RWPE1 (cell line): ENCODE measurements at regions not wholly inside any gene's neighbourhood (a gene's known extent, or its start where the extent isn't known, plus 50 kb on each side); places are given as distances from the start of the nearest gene placed in this dataset.

Experiments
- CTCF ChIA-PET: fragments of 350-600 bp; sonication (Branson Sonifier 250); formaldehyde crosslinking; extraction: SDS; loops from one replicate; lab custom pipeline; 2021; lab: Yijun Ruan, JAX
- POLR2A ChIA-PET: fragments of 400-600 bp; formaldehyde crosslinking; extraction: SDS; loops from one replicate; lab custom pipeline; 2020; ENCODE audit warnings: antibody characterized with exemption; ENCODE audit not compliant: low non-redundant PET; lab: Yijun Ruan, JAX
- DNase-seq: peaks from one replicate; pipeline ENCODE4 v3.0.0; 2012; ENCODE audit warnings: low spot score
- H3K27ac ChIP-seq: fragments of 450-650 bp; 2 replicates; pipeline ENCODE4 v1.5.1; 2017
- CTCF ChIP-seq: fragments of 450-650 bp; conservative IDR thresholded peaks from 2 replicates; pipeline ENCODE4 v1.5.1; 2017; ENCODE audit warnings: low read depth, mild to moderate bottlenecking

GRCh38 chr14:82779301-82779700, 1245.6 kb upstream of the SEL1L start:
- TF ChIP-seq CTCF = no peak
- DNase-seq = no peak
- ChIA-PET CTCF (no interaction called here), POLR2A (no interaction called here)
- no peak overlapping the region for H3K27ac ChIP-seq

GRCh38 chr14:82785756-82786482, 1252.3 kb upstream of the SEL1L start:
- CTCF ChIA-PET = interaction anchor here (0.6 kb wide), 1 partner anchor 791 kb away, joined by 6 read pairs; no protein-coding TSS in a partner anchor
- TF ChIP-seq CTCF = no peak
- POLR2A ChIA-PET = no interaction called here
- H3K27ac ChIP-seq = no peak overlapping the region
- DNase-seq = no peak

- CTCF ChIA-PET = no interaction called here
- H3K27ac ChIP-seq = no peak overlapping the region
- POLR2A ChIA-PET = no interaction called here
- TF ChIP-seq CTCF = no peak
- DNase-seq = no peak
Observed at GRCh38 chr14:82786483-82786880, 1252.8 kb upstream of the SEL1L start.

- TF ChIP-seq CTCF = no peak
- no peak for DNase-seq
- ChIA-PET POLR2A (no interaction called here), CTCF (no interaction called here)
- no peak overlapping the region for H3K27ac ChIP-seq
Observed at GRCh38 chr14:82796086-82796485, 1262.4 kb upstream of the SEL1L start.

- POLR2A ChIA-PET = no interaction called here
- H3K27ac ChIP-seq = no peak overlapping the region
- CTCF ChIA-PET = no interaction called here
- no peak for DNase-seq
- TF ChIP-seq CTCF = no peak
Observed at GRCh38 chr14:82798276-82798675, 1264.6 kb upstream of the SEL1L start.

- H3K27ac ChIP-seq = no peak overlapping the region
- CTCF ChIA-PET = interaction anchor here (0.7 kb wide), 1 partner anchor 10 kb away, joined by 5 read pairs; no protein-coding TSS in a partner anchor
- POLR2A ChIA-PET = no interaction called here
- no peak for TF ChIP-seq CTCF
- DNase-seq = no peak
Observed at GRCh38 chr14:82805892-82806825, 1272.5 kb upstream of the SEL1L start.
